Panc1 (cell line): ENCODE measurements at regions not wholly inside any gene's neighbourhood (a gene's known extent, or its start where the extent isn't known, plus 50 kb on each side); places are given as distances from the start of the nearest gene placed in this dataset.

ENCODE experiments used
- CTCF ChIP-seq: fragments of 450-650 bp; IDR thresholded peaks from 2 replicates; pipeline ENCODE4 v1.5.1; 2017; ENCODE audit warnings: mild to moderate bottlenecking
- REST ChIP-seq, 2 experiments: IDR thresholded peaks; 2 replicates each; pipeline ENCODE4 v1.6.1; 2011 to 2012; ENCODE audit warnings: low read depth in 2 of 2, control low read depth in 1 of 2, low read length in 1 of 2, mild to moderate bottlenecking in 1 of 2, moderate library complexity in 1 of 2; ENCODE audit not compliant: insufficient read depth in 1 of 2

- TF ChIP-seq CTCF (no peak), REST (IDR thresholded peaks at IDR 0.05; ENCODE audit: insufficient read depth in 1 of 2, low read depth in 2 of 2, low read length in 1 of 2) (no peak)
Observed at GRCh38 chr9:126270556-126270955, 56.1 kb upstream of the MVB12B start.
